ENCODE measurements at regions not wholly inside any gene's neighbourhood (a gene's known extent, or its start where the extent isn't known, plus 50 kb on each side); places are given as distances from the start of the nearest gene placed in this dataset.

- Mint-ChIP-seq H3K4me1 (ENCODE audit: unreplicated experiment) (peaks cover 37% of the 10 kb centered on the region), H3K36me3 (peaks cover 8% of the 10 kb centered on the region), H3K9me3 (peaks cover 5% of the 10 kb centered on the region), H3K27ac (peak overlapping the region; percentile 87), H3K4me3 (no peak overlapping the region), H3K27me3 (no peaks in the 10 kb centered on the region)
- no peak for DNase-seq (ENCODE audit: extremely low spot score, unreplicated experiment)
- no peak for TF ChIP-seq CTCF (conservative IDR thresholded peaks at IDR 0.05)
Measured at GRCh38 chr1:94621395-94621794, 79.8 kb upstream of the F3 start.

GRCh38 chr1:94620345-94621031 is 78.9 kb upstream of the F3 start:
- H3K4me3 Mint-ChIP-seq: no peak overlapping the region
- H3K36me3 Mint-ChIP-seq: peaks cover 8% of the 10 kb centered on the region
- TF ChIP-seq CTCF (conservative IDR thresholded peaks at IDR 0.05): no peak
- H3K4me1 Mint-ChIP-seq (ENCODE audit: unreplicated experiment): peaks cover 38% of the 10 kb centered on the region
- H3K27me3 Mint-ChIP-seq: no peaks in the 10 kb centered on the region
- H3K27ac Mint-ChIP-seq: peak overlapping the region; percentile 79
- no peak for DNase-seq (ENCODE audit: extremely low spot score, unreplicated experiment)
- peaks cover 5% of the 10 kb centered on the region for H3K9me3 Mint-ChIP-seq

- H3K4me3 Mint-ChIP-seq: no peak overlapping the region
- DNase-seq (ENCODE audit: extremely low spot score, unreplicated experiment): no peak
- TF ChIP-seq CTCF (conservative IDR thresholded peaks at IDR 0.05): no peak
- H3K36me3 Mint-ChIP-seq: peaks cover 8% of the 10 kb centered on the region
- no peaks in the 10 kb centered on the region for H3K27me3 Mint-ChIP-seq
- H3K27ac Mint-ChIP-seq: no peak overlapping the region
- peaks cover 5% of the 10 kb centered on the region for H3K9me3 Mint-ChIP-seq
- H3K4me1 Mint-ChIP-seq (ENCODE audit: unreplicated experiment): peaks cover 38% of the 10 kb centered on the region
Measured at GRCh38 chr1:94619731-94620130, 78.2 kb upstream of the F3 start.

GRCh38 chr1:94617957-94618739 is 76.6 kb upstream of the F3 start:
- Mint-ChIP-seq H3K4me3 (no peak overlapping the region), H3K36me3 (peaks cover 8% of the 10 kb centered on the region), H3K4me1 (ENCODE audit: unreplicated experiment) (peaks cover 26% of the 10 kb centered on the region), H3K9me3 (peaks cover 5% of the 10 kb centered on the region), H3K27me3 (no peaks in the 10 kb centered on the region), H3K27ac (no peak overlapping the region)
- TF ChIP-seq CTCF (conservative IDR thresholded peaks at IDR 0.05): no peak
- no peak for DNase-seq (ENCODE audit: extremely low spot score, unreplicated experiment)

- no peak for TF ChIP-seq CTCF (conservative IDR thresholded peaks at IDR 0.05)
- peaks cover 25% of the 10 kb centered on the region for H3K4me1 Mint-ChIP-seq (ENCODE audit: unreplicated experiment)
Measured at GRCh38 chr1:94617134-94617805, 75.7 kb upstream of the F3 start.

More at GRCh38 chr1:94617134-94617805, 75.7 kb upstream of the F3 start:
- H3K36me3 Mint-ChIP-seq: peaks cover 8% of the 10 kb centered on the region
- H3K9me3 Mint-ChIP-seq: peaks cover 5% of the 10 kb centered on the region
- H3K27me3 Mint-ChIP-seq: no peaks in the 10 kb centered on the region
- peak overlapping the region; percentile 93 for H3K27ac Mint-ChIP-seq
- DNase-seq (ENCODE audit: extremely low spot score, unreplicated experiment): no peak
- peak overlapping the region; percentile 25 for H3K4me3 Mint-ChIP-seq

Measured in type B pancreatic cell (in vitro differentiated cells).